GM18505 (cell line): ENCODE measurements at regions not wholly inside any gene's neighbourhood (a gene's known extent, or its start where the extent isn't known, plus 50 kb on each side); places are given as distances from the start of the nearest gene placed in this dataset.
"Not testable (repeated sequence)": the region's sequence is repeated elsewhere in the genome, so short reads cannot be mapped to it uniquely, and the experiment has no call there.

Experiments used
- ATAC-seq: cut with Tn5 transposase; IDR thresholded peaks from one replicate; pipeline ENCODE4 v1.9.1; 2021; ENCODE audit not compliant: unreplicated experiment
- POLR2A ChIP-seq: IDR thresholded peaks from 4 replicates; pipeline ENCODE4 v1.6.1; 2011; ENCODE audit warnings: borderline replicate concordance; ENCODE audit not compliant: insufficient read depth, insufficient read length; ENCODE audit errors: extremely low read depth

DNA sequence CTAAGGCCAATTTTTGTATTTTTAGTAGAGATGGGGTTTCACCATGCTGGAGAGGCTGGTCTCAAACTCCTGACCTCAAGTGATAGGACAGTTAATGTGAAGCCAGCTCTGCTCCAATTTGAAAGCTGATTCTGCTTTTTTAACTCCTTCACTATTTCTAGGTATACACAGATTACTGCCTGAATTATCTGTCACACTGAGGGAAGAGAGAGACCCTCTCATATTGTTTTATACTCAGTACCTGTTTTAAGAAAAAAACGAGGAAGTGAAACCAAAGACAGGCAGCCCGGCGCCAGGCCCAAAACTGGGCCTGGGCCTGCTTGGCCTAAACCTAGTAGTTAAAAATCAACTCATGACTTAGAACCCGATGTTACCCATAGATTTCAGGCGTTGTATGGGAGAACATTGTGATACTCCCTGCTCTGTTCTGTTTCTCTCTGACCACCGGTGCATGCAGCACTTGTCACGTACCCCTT is 1601.5 kb upstream of the PCDH10 start:
- no peak for TF ChIP-seq POLR2A
- ATAC-seq = peak; percentile 68

DNA sequence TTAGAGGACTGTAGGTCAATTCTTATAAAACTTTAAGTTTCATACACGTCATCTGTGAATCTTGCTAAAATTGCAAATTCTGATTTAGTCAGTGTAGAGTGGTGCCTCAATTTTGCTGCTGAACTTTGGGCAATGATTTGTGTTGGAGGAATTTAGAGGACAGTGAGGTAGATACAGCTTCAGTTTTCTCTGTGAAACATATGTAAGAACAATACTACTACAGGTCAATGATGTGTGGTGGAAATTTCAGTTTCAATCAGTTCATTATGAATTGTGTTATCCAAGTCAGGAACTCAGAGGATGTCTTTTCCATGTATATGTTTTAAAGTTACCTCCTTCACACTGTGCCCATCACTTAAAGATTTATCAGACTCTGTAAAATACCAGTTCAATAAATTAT is 1597.8 kb upstream of the PCDH10 start:
- no peak for ATAC-seq
- TF ChIP-seq POLR2A = no peak

DNA sequence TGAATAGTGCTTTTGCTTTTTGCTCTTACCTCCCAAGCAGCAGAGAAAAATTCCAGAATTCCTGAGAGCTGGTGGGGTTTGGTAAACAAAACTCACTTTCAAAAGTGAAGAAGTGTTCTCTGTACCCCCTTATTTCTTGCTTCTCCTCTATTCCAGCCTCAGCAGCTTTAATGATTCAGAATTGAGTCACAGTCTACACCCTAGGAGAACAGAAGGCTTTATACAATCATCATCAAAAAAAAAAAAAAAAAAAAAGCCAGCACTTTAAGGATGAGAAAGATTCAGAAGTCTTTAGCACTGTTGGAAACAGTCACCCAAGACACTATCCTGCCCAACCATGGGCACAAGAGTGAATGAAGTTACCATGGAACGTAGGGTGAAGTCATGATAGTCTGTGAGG is 1583.1 kb upstream of the PCDH10 start:
- TF ChIP-seq POLR2A = no peak

DNA sequence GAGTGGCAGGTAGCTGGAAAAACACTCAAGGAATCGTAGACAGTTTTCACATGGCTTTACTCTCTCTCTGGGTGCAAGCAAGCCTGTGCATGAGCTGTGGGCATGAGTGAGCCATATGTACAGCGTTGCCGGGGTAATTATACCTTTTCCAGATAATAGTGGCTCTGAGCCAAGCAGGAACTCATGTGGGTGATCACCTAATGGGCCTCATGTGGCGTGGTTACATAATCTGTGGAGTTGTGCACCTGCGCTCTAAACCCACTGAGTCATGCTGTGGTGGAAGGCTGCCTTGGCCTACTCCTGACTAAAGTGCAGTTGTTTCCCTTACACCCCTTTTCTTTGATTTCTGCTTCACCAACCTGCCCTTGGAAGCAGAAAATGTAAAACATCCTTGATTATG is 1564.5 kb upstream of the PCDH10 start:
- ATAC-seq = no peak
- TF ChIP-seq POLR2A = no peak

More for the DNA sequence above, 1583.1 kb upstream of the PCDH10 start:
- no peak for ATAC-seq

DNA sequence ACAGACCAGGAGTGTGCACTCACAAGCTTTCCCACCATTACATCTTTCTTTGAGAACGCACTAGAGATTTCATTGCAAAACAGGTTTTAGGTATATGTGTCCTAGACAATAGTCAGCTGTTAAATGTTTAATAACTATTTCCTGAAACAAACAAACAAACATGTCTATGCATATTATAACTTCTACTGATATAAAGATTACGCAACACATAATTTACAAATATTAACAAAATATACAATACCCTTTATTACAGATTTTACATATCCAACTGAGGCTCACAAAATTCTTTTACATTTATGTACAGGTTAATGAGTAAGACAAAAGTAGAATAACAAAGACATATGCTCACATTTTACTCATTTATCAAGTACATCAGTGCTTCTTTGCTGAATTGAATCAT is 1554.0 kb upstream of the PCDH10 start:
- no peak for ATAC-seq
- TF ChIP-seq POLR2A = no peak

DNA sequence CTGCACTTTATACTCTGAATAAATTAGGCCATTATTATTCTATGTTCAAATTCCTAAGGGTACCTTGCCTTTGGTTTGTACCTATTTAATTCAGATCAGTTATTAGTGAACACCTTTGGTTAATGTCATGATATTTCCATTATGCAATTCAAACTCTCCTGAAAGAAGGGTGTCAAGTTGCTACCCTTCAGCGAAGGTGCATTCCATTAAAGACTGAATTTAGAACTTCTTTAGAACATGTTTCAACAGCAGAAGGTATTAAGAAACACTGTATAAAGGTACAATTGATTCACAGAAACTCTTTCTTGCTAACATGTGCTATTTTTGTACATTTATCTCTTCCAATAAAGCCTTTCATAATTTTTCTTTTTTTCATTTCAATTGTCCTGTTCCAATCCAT is 1545.4 kb upstream of the PCDH10 start:
- no peak for TF ChIP-seq POLR2A
- no peak for ATAC-seq

DNA sequence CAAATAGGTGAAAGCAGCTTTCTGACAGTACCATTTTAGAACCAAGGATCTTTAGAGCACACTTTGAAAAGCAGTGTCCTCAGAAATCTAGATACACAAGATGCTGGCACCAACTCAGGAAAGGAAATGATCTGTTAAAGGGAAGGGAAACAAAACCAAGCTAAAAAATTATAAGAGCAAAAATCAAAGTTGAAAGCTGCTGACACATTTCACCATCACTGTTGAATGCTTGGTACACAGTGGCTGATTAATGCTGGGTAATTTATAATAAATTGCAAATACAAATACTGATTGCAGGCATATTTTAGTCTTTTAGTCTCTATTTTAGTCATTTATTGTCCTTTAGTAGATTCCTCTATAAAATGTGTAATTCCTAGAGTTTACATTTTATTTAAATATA is 1540.1 kb upstream of the PCDH10 start:
- ATAC-seq = no peak
- no peak for TF ChIP-seq POLR2A

DNA sequence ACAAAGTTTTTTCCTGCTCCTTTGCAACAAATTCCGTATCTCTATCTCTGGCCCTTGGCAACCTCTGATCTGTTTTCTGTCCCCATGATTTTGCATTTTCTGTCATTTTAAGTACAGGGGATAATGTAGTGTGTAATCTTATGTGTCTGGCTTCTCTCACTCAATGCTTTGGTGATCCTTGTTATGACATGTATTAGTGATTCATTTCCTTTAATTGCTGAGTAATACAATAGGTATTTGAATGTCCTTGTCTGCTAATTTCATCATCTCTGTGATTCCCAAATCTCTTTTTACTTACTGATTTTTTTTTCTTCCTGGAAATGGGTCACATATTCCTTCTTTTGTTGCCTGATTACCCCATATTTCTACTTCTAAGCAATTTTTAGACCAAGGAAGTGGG is 1538.6 kb upstream of the PCDH10 start:
- not testable (repeated sequence) for ATAC-seq

DNA sequence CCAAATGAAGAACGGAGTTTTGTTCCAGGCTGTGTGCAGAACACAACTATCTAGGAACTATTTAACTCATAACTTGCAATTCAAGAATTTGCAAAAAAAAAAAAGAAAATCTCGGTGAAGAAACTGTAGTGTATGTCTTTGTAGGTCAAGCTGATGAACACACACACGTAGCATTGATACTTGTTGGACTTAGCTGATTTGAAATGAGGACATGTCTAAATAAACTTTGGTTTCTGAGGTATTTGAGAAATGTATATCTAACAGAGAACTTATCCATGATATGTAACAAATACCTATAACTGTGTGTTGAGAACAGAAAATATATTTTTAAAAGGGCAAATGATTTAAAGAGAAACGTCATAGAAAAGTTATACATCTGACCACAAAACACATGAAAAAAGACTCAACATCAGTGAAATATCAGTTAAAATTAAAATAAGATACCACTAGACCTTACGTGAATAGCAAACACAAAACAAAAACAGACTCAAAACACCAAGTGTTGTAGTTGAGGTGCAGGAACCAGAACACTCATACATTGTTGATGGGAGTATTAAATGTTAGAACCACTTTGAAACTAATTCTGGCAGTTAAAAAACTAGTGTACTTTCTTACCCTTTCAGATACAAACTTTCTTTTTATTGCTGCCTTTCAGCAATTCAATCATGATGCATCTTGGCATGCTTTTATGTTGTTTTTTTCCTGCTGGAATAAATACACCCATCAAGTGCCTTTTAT is 1535.8 kb upstream of the PCDH10 start:
- ATAC-seq = no peak
- TF ChIP-seq POLR2A = no peak

DNA sequence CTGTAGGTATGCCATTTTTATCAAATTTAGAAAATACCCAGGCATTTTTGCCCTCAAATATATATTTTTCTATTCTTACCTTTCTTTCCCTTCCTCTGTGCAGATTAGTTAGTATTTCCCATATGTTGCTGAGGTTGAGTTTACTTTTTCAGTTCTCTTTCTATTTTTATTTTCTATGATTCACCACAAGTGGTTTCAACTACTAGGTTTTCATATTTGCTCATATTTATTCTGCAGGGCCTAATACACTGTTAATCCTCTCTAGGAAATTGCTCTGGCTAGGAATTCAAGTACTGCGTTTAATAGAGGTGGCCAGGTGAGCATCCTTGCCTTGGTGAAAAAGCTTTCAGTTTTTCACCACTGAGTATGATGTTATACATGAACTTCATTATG is 1535.3 kb upstream of the PCDH10 start:
- TF ChIP-seq POLR2A = no peak
- ATAC-seq = no peak

DNA sequence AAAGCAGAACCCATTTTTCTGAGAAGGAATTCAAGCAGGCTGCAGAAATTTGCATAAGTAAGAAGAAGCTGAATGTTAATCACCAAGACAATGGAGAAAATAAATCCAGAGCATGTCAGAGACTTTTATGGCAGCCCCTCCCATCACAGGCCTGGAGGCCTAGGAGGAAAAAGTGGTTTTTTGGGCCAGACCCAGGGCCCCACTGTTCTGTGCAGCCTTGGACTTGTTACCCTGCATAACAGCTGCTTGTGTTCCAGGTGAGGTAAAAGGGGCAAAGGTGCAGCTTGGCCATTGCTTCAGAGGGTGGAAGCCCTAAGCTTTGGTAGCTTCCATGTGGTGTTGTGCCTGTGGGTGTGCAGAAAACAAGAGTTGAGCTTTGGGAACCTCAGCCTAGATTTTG is 1516.2 kb upstream of the PCDH10 start:
- no peak for TF ChIP-seq POLR2A

DNA sequence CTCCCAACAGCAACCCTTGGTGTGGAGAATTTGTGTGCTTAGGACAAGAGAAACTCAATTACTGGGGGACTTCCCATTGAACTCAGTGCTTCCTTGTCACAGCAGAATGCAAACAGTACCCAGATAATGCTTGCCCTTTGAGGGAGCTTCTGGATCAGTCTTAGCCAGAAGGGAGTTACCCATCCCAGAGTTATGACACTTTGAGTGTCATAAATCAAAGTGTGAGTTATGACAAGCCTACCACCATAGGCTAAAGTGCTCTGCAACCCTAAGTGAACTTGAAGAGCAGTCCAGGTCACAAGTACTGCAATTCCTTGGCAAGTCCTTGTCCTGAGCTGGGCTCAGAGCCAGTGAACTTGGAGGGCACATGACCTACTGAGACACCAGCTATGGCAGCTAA is 1513.9 kb upstream of the PCDH10 start:
- no peak for ATAC-seq
- no peak for TF ChIP-seq POLR2A

More for the DNA sequence above, 1516.2 kb upstream of the PCDH10 start:
- ATAC-seq = no peak

DNA sequence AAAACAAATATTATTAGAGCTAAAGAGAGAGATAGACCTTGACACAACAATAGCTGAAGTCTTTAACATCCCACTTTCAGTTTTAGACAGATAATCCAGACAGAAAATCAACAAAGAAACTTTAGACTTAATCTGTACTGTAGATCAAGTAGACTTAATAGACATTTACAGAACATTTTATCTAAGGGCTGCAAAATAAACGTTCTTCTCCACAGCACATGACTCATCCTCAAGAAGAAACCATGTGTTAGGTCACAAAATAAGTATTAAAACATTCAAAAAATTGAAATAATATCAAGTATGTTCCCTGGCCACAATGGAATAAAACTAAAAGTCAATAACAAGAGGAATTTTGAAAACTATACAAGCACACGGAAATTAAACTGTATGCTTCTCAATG is 1510.3 kb upstream of the PCDH10 start:
- no peak for ATAC-seq
- no peak for TF ChIP-seq POLR2A

DNA sequence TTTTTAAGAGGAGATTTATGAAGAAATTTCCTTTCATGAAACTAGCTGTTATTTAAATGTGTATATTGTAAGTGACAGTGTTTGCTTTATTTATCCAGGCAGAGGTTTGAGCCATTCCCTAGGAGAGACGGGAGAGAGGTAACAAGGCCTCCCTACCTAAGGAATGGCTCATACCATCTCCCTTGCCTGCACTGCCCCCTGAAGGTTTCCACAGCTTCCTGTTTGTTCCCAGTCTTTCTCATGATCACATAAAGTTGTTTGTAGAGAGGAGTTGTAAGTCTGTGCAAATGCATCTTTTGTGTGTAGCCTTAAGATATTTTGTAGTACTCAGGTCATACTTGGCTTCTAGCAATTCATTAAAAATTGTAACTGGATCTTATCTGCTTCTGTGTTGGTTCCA is 1504.5 kb upstream of the PCDH10 start:
- no peak for ATAC-seq
- TF ChIP-seq POLR2A = no peak

DNA sequence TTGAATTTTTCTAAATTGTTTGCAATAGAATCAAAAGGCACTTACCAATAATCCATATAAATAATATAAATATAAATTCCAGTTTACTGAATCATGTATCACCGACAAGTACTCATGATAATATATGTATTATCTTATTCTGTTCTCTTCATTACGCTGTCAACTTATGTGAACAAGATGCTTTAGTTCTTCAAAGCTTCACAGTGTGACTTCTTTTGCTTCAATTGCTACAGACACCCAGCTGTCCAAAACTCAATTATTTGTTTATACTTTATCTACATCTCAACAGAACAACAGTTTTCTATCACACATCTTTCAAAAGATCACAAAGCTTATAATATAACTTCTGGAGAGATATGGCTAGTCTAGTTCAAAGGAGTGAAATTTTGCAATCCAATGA is 1499.9 kb upstream of the PCDH10 start:
- no peak for TF ChIP-seq POLR2A
- ATAC-seq = no peak
